Activated effector memory CD4-positive, alpha-beta T cell treated with Interleukin-2 at 50 U/mL for 16 hours (primary cell): ENCODE measurements at regions not wholly inside any gene's neighbourhood (a gene's known extent, or its start where the extent isn't known, plus 50 kb on each side); places are given as distances from the start of the nearest gene placed in this dataset.

ENCODE experiments used
- DNase-seq: peaks from one replicate; pipeline ENCODE4 v3.0.0-alpha.2; 2020

- DNase-seq, result no peak
These were observed 180.4 kb downstream of the KATNAL1 start for GRCh38 chr13:30126903-30127428.

- DNase-seq, result no peak
These were observed 181.8 kb downstream of the KATNAL1 start for GRCh38 chr13:30125422-30126073.

DNA sequence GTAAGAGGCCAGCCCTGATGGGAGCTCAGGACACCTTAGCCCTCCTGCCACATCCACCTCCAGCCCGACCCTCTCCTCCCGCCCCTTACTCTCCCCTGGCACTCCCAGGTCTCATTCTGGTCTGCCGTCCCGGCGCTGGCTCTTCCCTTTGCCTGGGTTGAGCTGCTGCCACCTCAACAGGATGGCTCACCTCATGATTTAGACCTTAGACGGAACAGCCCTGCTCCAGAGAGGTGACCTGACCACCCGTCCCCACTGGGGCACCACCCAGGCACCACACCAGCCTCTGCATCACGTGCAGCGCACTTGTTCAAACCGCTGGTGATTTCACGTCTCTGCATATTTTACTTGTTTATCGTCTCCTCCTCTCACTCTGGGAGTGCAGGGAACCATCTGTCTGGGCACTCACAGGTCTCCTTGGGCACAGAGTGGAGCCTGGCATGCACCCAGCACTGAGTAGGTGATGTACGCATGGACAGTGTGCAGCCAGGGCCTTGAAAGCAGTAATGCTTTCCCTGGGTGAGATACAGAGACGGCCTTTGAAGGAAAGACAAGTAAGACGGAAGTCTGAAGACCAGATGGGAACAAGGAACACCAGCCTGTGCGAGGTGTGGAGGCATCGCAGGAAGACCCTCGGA is 183.1 kb downstream of the KATNAL1 start:
- DNase-seq, result no peak

- DNase-seq, result no peak
These were observed 183.8 kb downstream of the KATNAL1 start for GRCh38 chr13:30123575-30123974.

DNA sequence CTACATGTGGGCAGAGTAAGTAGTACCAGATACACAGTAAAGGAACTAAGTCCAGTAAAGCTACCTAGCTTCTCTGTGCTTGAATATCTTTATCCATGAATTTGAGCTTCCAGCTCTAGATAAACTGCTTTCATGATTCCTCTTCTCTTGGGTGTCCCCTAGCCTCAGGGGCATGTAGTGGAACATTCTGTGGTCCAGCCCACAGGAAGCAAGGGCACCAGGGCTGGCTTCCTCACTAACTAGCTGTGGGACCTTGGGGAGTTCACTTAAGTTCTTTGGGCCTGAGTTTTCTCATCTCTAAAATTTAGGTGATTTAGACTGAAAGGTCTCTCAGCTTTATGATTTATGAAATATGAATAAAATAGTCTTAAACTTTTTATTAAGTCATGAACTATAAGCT is 185.7 kb downstream of the KATNAL1 start:
- no peak for DNase-seq

GRCh38 chr13:30121244-30121643 is 186.1 kb downstream of the KATNAL1 start:
- DNase-seq, result no peak

DNA sequence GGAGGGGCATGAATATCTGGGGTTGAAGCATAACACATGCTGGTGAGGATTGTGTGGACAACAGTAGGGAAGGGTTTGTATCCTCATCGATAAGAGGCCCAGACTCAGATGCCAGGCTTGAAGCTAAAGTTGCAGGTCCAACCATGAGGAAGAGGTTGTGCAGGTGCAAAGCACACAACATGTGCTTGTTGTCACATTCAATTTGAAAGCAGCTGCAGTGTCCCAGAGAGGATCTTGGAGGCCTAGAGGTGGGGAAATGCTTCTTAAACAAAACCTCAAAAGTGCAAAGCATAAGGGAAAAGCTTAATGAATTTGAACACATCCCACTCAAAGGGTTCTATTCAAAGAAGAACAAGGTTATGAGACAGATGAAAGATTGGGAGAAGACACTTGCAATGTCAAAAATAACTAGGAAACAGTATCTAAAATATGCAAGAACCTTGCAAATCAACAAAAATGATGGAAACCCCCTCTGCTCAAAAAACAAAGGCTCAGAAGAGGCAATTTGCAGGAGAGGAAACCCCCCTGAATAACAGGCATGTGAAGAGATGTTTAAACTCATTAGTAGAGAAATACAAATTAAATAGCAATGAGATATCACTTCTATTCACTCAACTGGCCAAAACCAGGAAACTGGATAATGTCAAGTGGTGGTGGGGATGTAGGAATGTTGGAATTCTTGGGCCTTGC is 187.1 kb downstream of the KATNAL1 start:
- DNase-seq, result no peak

DNA sequence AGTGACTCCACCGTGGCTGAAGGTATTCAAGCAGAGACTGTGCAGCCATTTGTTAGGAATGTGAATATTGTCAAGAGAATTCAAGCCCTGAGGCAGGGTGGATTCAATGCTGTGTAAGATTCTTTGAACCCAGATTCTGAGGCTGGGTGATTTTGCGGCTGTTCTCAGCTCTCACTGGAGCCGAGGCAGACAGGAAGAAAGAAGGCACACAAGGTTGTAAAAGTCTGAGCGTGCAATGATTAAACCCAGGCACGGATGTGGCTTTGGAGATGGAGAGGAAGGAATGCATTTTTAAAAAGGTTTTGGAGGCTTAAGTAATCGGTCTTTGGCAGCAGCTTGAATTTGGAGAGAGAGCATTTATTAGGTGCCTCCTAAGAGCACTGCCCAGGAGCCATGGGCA is 187.9 kb downstream of the KATNAL1 start:
- no peak for DNase-seq

DNA sequence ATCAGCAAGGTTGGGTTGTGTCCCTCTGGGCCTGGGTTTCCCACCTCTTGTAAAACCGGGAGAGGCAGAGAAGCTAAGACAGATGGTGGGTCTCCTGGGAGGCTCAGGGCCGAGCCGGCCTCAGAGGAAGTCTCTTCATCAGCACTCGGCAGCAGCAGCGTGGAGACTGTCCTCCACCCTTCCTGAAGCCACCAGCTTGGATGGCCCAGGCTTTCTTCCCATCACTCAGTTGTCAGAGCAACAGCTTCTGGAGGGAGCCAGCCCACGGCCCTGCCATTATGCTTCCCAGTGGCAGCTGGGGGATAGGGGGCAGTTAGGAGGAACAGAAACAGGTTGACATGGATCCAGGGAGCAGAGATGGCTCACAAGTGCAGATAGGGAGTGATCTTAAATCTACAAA is 191.0 kb downstream of the KATNAL1 start:
- no peak for DNase-seq

GRCh38 chr13:30115257-30115600 is 192.1 kb downstream of the KATNAL1 start:
- no peak for DNase-seq

DNA sequence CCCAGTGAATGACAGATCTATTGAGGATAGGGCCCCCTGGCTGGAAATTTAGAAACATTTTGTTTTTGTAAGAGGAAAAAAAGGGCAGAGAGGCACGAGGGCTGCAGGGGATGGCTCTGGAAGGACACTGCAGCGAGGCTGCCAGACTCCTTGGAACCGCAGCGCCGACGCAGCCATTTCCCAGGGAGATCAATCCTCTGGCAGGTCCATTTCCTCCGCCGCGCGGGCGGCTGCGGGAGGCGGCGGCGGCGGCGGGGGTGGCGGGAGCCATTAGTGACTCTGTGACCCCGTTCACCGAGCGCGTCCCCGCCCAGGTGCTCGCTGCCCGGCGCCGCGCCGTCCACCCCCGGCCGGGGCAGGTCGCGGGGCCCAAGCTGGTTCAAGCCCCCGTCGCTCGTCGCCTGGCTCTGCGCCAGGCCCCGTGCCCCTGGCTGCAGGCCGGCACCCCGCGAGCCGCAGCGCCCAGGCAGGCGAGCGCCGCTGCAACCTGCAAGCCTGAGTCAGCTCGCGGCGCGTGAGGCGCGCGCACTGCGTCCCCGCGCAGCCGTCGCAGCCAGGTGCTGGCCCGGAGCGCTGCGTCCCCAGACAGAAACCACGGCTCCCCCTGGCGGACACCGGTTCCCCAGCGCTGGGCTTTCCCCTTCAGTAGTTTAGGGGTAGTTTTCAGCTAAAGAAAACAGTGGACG is 192.6 kb downstream of the KATNAL1 start:
- peak; percentile 89 for DNase-seq

DNA sequence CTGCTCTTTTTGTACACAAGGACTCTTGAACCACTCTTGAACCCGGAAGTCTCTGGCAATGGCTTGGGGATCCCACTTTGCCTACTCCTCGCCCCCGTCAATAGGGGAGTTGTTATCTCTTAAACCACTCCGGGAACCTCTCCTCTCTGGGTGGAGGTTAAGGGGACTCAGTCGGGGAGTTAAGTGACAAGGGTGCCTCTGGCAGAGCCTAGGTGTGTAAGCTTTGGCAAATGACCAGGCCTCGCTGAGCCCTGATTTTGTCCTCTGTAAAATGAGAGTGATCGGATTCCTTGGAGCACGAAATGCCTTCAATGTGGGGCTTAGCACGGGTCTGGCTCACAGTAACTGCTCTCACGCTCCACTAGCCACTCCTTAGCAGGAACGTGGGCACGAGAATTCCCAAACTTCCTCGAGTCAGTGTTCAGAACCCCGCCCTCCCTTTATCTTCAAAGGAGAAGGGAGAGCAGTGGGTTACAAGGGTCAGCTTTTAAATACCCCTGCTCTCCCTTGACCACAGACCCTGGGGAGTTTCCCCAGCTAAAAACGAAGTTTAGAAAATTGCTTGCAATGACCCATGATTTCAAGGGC is 193.3 kb downstream of the KATNAL1 start:
- no peak for DNase-seq

DNA sequence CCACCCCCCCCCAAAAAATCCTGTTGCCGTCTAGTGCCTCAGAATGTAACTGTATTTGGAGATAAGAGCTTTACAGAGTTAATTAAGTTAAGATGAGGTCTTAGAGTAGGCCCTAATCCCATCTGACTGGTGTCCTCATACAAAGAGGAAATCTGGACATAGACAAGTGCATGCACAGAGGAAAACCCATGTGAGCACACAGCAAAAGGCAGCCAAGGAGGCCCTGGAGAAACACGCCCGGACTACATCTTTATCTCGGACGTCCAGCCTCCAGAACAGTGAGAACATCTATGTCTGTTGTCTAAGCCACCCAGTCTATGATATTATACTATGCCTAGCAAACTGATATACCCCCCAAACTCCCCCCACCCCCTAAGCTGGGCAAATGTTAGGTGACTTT is 193.8 kb downstream of the KATNAL1 start:
- no peak for DNase-seq

- DNase-seq, result peak; percentile 69
These were observed 194.5 kb downstream of the KATNAL1 start for GRCh38 chr13:30112602-30113435.

DNA sequence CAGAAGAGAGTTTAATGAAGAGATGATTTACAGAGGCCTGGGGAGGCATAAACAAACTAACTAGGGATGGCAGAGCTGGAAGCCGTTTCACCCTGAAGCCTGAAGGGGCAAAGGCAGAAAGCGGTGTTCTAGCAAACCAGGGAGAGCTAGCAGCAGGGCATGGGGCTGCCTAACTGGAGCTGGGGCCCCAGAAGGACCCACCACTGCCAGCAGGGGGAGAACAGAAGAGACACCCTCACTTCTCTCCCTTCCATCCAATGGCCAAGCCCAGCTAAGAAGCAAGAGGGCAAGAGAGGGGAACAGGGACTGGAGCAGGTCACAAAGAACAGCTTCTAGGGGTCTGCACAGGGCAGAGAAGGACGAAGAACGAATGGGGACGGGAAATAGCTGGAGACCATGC is 195.5 kb downstream of the KATNAL1 start:
- no peak for DNase-seq

GRCh38 chr13:30110301-30111070 is 196.9 kb downstream of the KATNAL1 start:
- DNase-seq, result no peak

DNA sequence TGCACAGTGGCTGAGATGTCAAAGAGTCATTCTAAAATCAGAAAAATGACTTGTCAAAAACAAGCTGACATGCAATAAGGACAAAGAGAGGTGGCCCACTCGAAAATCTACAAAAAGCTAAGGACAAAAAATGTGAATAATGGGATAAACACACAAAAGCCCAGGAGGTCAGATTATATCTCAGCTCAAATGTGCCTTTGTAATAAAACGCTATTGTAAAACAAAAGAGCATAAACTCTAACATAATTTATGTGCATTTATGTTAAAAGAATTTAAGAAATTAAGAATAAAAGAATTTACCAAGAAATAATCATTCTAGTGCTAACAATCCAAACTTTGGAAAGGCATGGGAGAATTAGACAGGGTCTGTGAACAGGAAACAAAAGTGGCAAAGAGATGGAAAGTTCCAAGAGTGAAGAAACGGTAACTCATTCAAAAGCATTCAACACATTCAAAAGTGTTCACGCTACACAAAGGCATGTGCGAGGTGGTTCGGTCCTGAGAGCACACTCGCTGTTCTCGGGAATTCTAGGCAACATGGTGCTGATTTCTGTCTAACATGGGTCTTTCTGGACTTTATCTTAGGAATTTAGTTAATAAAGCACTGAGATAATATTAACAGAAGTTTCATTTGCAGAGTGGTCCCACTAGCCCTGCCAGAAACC is 197.7 kb downstream of the KATNAL1 start:
- no peak for DNase-seq

DNA sequence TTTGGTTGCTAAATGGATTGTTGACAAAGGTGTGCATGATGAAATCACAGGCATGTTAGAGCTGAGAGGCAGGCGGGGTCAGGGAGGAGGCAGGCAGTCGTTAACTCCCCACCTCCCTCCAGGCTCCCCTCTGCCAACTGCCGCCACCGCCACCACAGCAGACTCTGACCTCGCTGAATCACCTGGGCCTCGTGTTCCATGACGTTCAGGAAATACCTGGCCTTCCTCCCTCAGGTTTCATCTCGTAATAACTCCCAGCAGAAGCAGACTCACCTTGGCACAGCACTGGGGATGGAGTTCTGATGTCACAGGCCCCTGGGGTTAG is 198.5 kb downstream of the KATNAL1 start:
- no peak for DNase-seq

GRCh38 chr13:30108216-30108912 is 199.0 kb downstream of the KATNAL1 start:
- no peak for DNase-seq

GRCh38 chr13:30107521-30108136 is 199.7 kb downstream of the KATNAL1 start:
- no peak for DNase-seq
